ENCODE measurements at regions not wholly inside any gene's neighbourhood (a gene's known extent, or its start where the extent isn't known, plus 50 kb on each side); places are given as distances from the start of the nearest gene placed in this dataset.

DNA sequence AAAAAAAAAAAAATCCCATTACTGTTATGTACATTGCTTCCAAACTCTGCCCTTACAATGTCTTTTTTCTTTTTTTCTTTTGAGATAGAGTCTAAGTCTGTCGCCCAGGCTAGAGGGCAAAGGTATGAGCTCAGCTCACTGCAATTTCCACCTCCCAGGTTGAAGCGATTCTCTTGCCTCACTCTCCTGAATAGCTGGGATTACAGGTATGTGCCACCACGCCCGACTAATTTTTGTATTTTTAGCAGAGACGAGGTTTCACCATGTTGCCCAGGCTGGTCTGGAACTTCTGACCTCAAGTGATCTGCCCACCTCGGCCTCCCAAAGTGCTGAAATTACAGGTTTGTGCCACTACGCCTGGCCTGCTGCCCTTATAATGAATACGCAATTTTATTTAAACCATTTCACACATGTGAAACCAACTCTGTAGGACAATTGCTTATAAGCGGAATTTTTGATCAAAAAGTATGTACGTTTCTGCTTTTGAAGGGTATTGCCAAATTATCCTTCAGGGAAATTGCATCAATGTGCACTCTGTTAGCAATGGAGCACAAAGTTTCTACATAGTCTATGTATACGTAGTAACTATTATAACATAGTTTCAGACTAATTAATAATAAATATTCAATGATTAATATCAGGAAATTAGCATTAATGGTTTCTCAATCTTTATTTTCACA is 55.7 kb upstream of the ACTR3 start:
- Histone ChIP-seq H3K4me1 (ENCODE audit: control insufficient read depth, insufficient read depth, low read length) (peaks cover 2% of the 10 kb centered on the region; the same call in 1 of the 2 replicates), H4K91ac (ENCODE audit: insufficient read depth, low read depth, low read length) (no peak overlapping the region), H2AFZ (replicated peaks; ENCODE audit: low read length, poor library complexity) (no peak overlapping the region), H2AK5ac (ENCODE audit: low read depth, low read length) (no peak overlapping the region), H2BK20ac (ENCODE audit: low read depth, low read length) (no peak overlapping the region), H3K14ac (replicated peaks; ENCODE audit: low read depth, low read length) (no peak overlapping the region), H2BK15ac (ENCODE audit: low read depth, low read length) (no peak overlapping the region), H3K4me3 (ENCODE audit: insufficient read depth, low read depth, low read length) (no peak overlapping the region), H3K27ac (ENCODE audit: insufficient read depth, low read length) (no peak overlapping the region), H3K9ac (ENCODE audit: low read depth, low read length) (no peak overlapping the region), H3K36me3 (ENCODE audit: control insufficient read depth, insufficient read depth, low read length) (no peaks in the 10 kb centered on the region), H2BK5ac (ENCODE audit: low read depth, low read length, poor library complexity, severe bottlenecking) (no peak overlapping the region), H4K5ac (ENCODE audit: low read depth, low read length) (no peak overlapping the region), H3K79me1 (ENCODE audit: low read depth in 1 of 2, low read length in 2 of 2) (no peaks in the 10 kb centered on the region), H4K8ac (ENCODE audit: low read depth in 2 of 2, low read length in 2 of 2) (no peak overlapping the region), H3K4ac (ENCODE audit: low read depth, low read length) (no peak overlapping the region), H3K18ac (ENCODE audit: low read depth, low read length) (no peak overlapping the region), H2BK120ac (ENCODE audit: low read depth, low read length) (no peak overlapping the region), H3K27me3 (ENCODE audit: control insufficient read depth, insufficient read depth, low read length) (no peaks in the 10 kb centered on the region), H2AK9ac (replicated peaks; ENCODE audit: low read depth, low read length, poor library complexity) (no peak overlapping the region), H3K23ac (ENCODE audit: low read depth, low read length) (no peak overlapping the region), H4K20me1 (ENCODE audit: insufficient read depth, low read length) (no peaks in the 10 kb centered on the region), H3K4me2 (ENCODE audit: low read depth, low read length) (no peak overlapping the region), H3K9me3 (ENCODE audit: control insufficient read depth, insufficient read depth, low read length) (no peaks in the 10 kb centered on the region), H3K56ac (ENCODE audit: extremely low read depth, insufficient read depth, low read length) (no peak overlapping the region), H3K9me1 (ENCODE audit: insufficient read depth, low read length) (0 out of 2 replicates have a peak, but pooled peaks cover 3% of the 10 kb centered on the region)
- dilution Hi-C loops (cut with HindIII; ENCODE audit: low sequenced_read_pairs, unreplicated experiment): no loop called here
- intact Hi-C loops (cut with micrococcal nuclease): no loop called here
- BruUV-seq (replicated peaks): no TSS peak
- 100% methylated on average over 1 of the region's 11 CpGs; no CpG with 5 or more reads in 1 of the 2 experiments for WGBS, 2 experiments (ENCODE audit: extremely low coverage in 2 of 2, insufficient read length in 1 of 2)
- no peak for ATAC-seq (ENCODE audit: low read depth)
- DNase-seq: no peak
- ChIA-PET POLR2A (ENCODE audit: unreplicated experiment) (no interaction called here), CTCF (no interaction called here)
- in situ Hi-C loops (cut with MboI; ENCODE audit: low sequenced_read_pairs): no loop called here
- TF ChIP-seq, protein P1, sequence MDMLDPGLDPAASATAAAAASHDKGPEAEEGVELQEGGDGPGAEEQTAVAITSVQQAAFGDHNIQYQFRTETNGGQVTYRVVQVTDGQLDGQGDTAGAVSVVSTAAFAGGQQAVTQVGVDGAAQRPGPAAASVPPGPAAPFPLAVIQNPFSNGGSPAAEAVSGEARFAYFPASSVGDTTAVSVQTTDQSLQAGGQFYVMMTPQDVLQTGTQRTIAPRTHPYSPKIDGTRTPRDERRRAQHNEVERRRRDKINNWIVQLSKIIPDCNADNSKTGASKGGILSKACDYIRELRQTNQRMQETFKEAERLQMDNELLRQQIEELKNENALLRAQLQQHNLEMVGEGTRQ (IDR thresholded peaks at IDR 0.05; ENCODE audit: low read depth, low read length): no peak
- TF ChIP-seq, protein P2, sequence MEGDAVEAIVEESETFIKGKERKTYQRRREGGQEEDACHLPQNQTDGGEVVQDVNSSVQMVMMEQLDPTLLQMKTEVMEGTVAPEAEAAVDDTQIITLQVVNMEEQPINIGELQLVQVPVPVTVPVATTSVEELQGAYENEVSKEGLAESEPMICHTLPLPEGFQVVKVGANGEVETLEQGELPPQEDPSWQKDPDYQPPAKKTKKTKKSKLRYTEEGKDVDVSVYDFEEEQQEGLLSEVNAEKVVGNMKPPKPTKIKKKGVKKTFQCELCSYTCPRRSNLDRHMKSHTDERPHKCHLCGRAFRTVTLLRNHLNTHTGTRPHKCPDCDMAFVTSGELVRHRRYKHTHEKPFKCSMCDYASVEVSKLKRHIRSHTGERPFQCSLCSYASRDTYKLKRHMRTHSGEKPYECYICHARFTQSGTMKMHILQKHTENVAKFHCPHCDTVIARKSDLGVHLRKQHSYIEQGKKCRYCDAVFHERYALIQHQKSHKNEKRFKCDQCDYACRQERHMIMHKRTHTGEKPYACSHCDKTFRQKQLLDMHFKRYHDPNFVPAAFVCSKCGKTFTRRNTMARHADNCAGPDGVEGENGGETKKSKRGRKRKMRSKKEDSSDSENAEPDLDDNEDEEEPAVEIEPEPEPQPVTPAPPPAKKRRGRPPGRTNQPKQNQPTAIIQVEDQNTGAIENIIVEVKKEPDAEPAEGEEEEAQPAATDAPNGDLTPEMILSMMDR (conservative IDR thresholded peaks at IDR 0.05; ENCODE audit: low read depth, low read length): no peak
- TF ChIP-seq CHD1 (IDR thresholded peaks at IDR 0.05; ENCODE audit: low read depth, low read length) (no peak), SMC3 (IDR thresholded peaks at IDR 0.05; ENCODE audit: low read depth, low read length) (no peak), MXI1 (IDR thresholded peaks at IDR 0.05; ENCODE audit: borderline replicate concordance, low read depth, low read length) (no peak)
